H1 (cell line): ENCODE measurements at regions not wholly inside any gene's neighbourhood (a gene's known extent, or its start where the extent isn't known, plus 50 kb on each side); places are given as distances from the start of the nearest gene placed in this dataset.
A peak's percentile ranks its signal among the peaks of the same experiment; 100 is the strongest.
"Not testable (repeated sequence)": the region's sequence is repeated elsewhere in the genome, so short reads cannot be mapped to it uniquely, and the experiment has no call there.

ENCODE experiments used
- CTCF ChIA-PET: fragments of 300-600 bp; sonication (Branson Sonifier 250); formaldehyde crosslinking; loops from one replicate; lab custom pipeline; 2021; ENCODE audit not compliant: partially characterized antibody; lab: Charles Lee
- POLR2A ChIA-PET: fragments of 300-600 bp; sonication (Branson Sonifier 250); formaldehyde crosslinking; loops from one replicate; lab custom pipeline; 2021; ENCODE audit warnings: inconsistent platforms; ENCODE audit not compliant: partially characterized antibody; lab: Charles Lee
- DNase-seq, 2 experiments: peaks; one replicate each; pipeline versions ENCODE4 v3.0.0 to v3.0.0-alpha.2; 2010 to 2022; ENCODE audit warnings: low spot score in 2 of 2, low read depth in 1 of 2, mixed read lengths in 1 of 2
- FAIRE-seq: peaks from 2 replicates; lab custom pipeline; 2011; peaks lifted over from hg19 to GRCh38; lab: Jason Lieb, UNC
- H2AFZ ChIP-seq: 2 replicates; pipeline ENCODE4 v1.8.1; 2012; ENCODE audit warnings: low read length, inconsistent platforms
- H2AK5ac ChIP-seq: 2 replicates; pipeline ENCODE4 v1.6.1; 2013; ENCODE audit warnings: low read depth, low read length
- H2BK120ac ChIP-seq: replicated peaks from 2 replicates; pipeline ENCODE3; 2013; ENCODE audit warnings: low read depth, low read length, inconsistent platforms
- H2BK12ac ChIP-seq: 2 replicates; pipeline ENCODE4 v1.6.1; 2013; ENCODE audit warnings: low read depth, low read length
- H2BK15ac ChIP-seq: 2 replicates; pipeline ENCODE4 v1.6.1; 2013; ENCODE audit warnings: low read length
- H2BK20ac ChIP-seq: 2 replicates; pipeline ENCODE4 v1.6.1; 2013; ENCODE audit warnings: low read length
- H2BK5ac ChIP-seq: 2 replicates; pipeline ENCODE4 v1.6.1; 2013; ENCODE audit warnings: low read depth, low read length
- H3K14ac ChIP-seq: 2 replicates; pipeline ENCODE4 v1.6.1; 2013; ENCODE audit warnings: inconsistent platforms; ENCODE audit not compliant: insufficient read length
- H3K18ac ChIP-seq: 2 replicates; pipeline ENCODE4 v1.6.1; 2013; ENCODE audit warnings: low read length; ENCODE audit errors: extremely low read depth
- H3K23ac ChIP-seq: 2 replicates; pipeline ENCODE4 v1.6.1; 2013; ENCODE audit warnings: inconsistent platforms; ENCODE audit not compliant: insufficient read length
- H3K23me2 ChIP-seq: 2 replicates; pipeline ENCODE4 v1.6.1; 2013; ENCODE audit warnings: low read depth, low read length
- H3K27ac ChIP-seq: 2 replicates; pipeline ENCODE4 v1.6.1; 2011; ENCODE audit warnings: low read depth, low read length, inconsistent platforms
- H3K27me3 ChIP-seq, 4 experiments: replicated peaks in 1 of 4; 1 replicate in 1 of 4; 2 replicates in 3 of 4; pipeline versions ENCODE4 v1.6.1 to v1.8.1; 2011 to 2013; ENCODE audit warnings: low read length in 3 of 4, mild to moderate bottlenecking in 3 of 4, inconsistent platforms in 2 of 4, mixed read lengths in 2 of 4, moderate library complexity in 1 of 4; ENCODE audit not compliant: control insufficient read depth in 3 of 4, insufficient read depth in 3 of 4; ENCODE audit errors: extremely low read depth in 1 of 4
- H3K36me3 ChIP-seq, 4 experiments: 2 replicates each; pipeline versions ENCODE4 v1.6.1 to v1.8.1; 2011 to 2013; ENCODE audit warnings: mild to moderate bottlenecking in 4 of 4, low read length in 3 of 4, moderate library complexity in 2 of 4, control low read depth in 1 of 4, inconsistent platforms in 1 of 4; ENCODE audit not compliant: insufficient read depth in 4 of 4, control insufficient read depth in 2 of 4
- H3K4ac ChIP-seq: replicated peaks from 2 replicates; pipeline ENCODE3; 2013; ENCODE audit warnings: low read length, low read depth, mixed read lengths, inconsistent platforms; ENCODE audit not compliant: insufficient read length
- H3K4me1 ChIP-seq, 4 experiments: replicated peaks in 1 of 4; 1 replicate in 1 of 4; 2 replicates in 3 of 4; pipeline versions ENCODE4 v1.6.1 to v1.8.1; 2011 to 2013; ENCODE audit warnings: low read length in 3 of 4, inconsistent platforms in 2 of 4, mixed read lengths in 1 of 4; ENCODE audit not compliant: insufficient read depth in 4 of 4, control insufficient read depth in 3 of 4
- H3K4me2 ChIP-seq, 2 experiments: 2 replicates each; pipeline versions ENCODE4 v1.6.1 to v1.8.1; 2011 to 2013; ENCODE audit warnings: low read depth in 2 of 2, low read length in 2 of 2, control low read depth in 1 of 2, inconsistent platforms in 1 of 2, mild to moderate bottlenecking in 1 of 2; ENCODE audit not compliant: insufficient read depth in 1 of 2
- H3K4me3 ChIP-seq, 4 experiments: fragments of 200-600, 300-600 bp in 1 of 4; sonication (generic), shearing (Covaris generic), sonication (Bioruptor Twin) in 1 of 4; 2 replicates each; pipeline versions ENCODE4 v1.5.1 to v1.8.1; 2011 to 2016; ENCODE audit warnings: low read length in 4 of 4, low read depth in 3 of 4, control low read depth in 2 of 4, inconsistent platforms in 2 of 4, mild to moderate bottlenecking in 2 of 4, mixed read lengths in 1 of 4, moderate library complexity in 1 of 4; ENCODE audit not compliant: insufficient read depth in 2 of 4; ENCODE audit errors: extremely low read depth in 1 of 4
- H3K56ac ChIP-seq: replicated peaks from 2 replicates; pipeline ENCODE3; 2013; ENCODE audit warnings: low read depth, mild to moderate bottlenecking, mixed read lengths, low read length, inconsistent platforms; ENCODE audit not compliant: insufficient read length
- H3K79me1 ChIP-seq: 2 replicates; pipeline ENCODE4 v1.6.1; 2013; ENCODE audit warnings: low read depth, low read length, control low read depth
- H3K79me2 ChIP-seq, 2 experiments: 2 replicates each; pipeline versions ENCODE4 v1.6.1 to v1.8.1; 2012 to 2013; ENCODE audit warnings: low read length in 2 of 2, mild to moderate bottlenecking in 2 of 2, inconsistent platforms in 1 of 2; ENCODE audit not compliant: insufficient read depth in 2 of 2, control insufficient read depth in 1 of 2
- H3K9ac ChIP-seq, 4 experiments: replicated peaks in 1 of 4; 1 replicate in 1 of 4; 2 replicates in 3 of 4; pipeline versions ENCODE4 v1.6.1 to v1.8.1; 2011 to 2013; ENCODE audit warnings: low read depth in 3 of 4, low read length in 3 of 4, control low read depth in 2 of 4, mild to moderate bottlenecking in 2 of 4, moderate library complexity in 2 of 4, inconsistent platforms in 1 of 4; ENCODE audit errors: extremely low read depth in 1 of 4
- H3K9me3 ChIP-seq, 2 experiments: 2 replicates each; pipeline versions ENCODE4 v1.6.1 to v1.8.1; 2012 to 2013; ENCODE audit warnings: mild to moderate bottlenecking in 2 of 2, moderate library complexity in 2 of 2, control low read depth in 1 of 2, inconsistent platforms in 1 of 2, low read depth in 1 of 2, low read length in 1 of 2, mixed read lengths in 1 of 2; ENCODE audit not compliant: insufficient read depth in 2 of 2
- H4K20me1 ChIP-seq, 2 experiments: replicated peaks in 1 of 2; 2 replicates each; pipeline versions ENCODE3 to v1.8.1; 2011 to 2013; ENCODE audit warnings: inconsistent platforms in 2 of 2, low read length in 2 of 2, mild to moderate bottlenecking in 1 of 2; ENCODE audit not compliant: insufficient read depth in 2 of 2, control insufficient read depth in 1 of 2
- H4K5ac ChIP-seq: 2 replicates; pipeline ENCODE4 v1.6.1; 2013; ENCODE audit warnings: low read length, low read depth, mixed read lengths, inconsistent platforms; ENCODE audit not compliant: insufficient read length
- H4K8ac ChIP-seq: 2 replicates; pipeline ENCODE4 v1.8.0; 2013; ENCODE audit warnings: mild to moderate bottlenecking, moderate library complexity, low read length, inconsistent platforms; ENCODE audit not compliant: insufficient read depth; ENCODE audit errors: extremely low read depth
- H4K91ac ChIP-seq: replicated peaks from 2 replicates; pipeline ENCODE3; 2013; ENCODE audit warnings: low read length, mixed read lengths, inconsistent platforms; ENCODE audit not compliant: insufficient read length
- KDM1A ChIP-seq: fragments of 200-600, 300-600 bp; sonication (generic); IDR thresholded peaks from 2 replicates; pipeline ENCODE4 v1.7.1; 2016; ENCODE audit warnings: mild to moderate bottlenecking, low read length, borderline replicate concordance
- WGBS, 2 experiments: shearing (Covaris generic) in 1 of 2; methylation state at CpG; one replicate each; pipeline versions ENCODE4 v1.1.6 to v1.1.7; 2013 to 2015; ENCODE audit warnings: low lambda C conversion rate in 2 of 2, mixed read lengths in 2 of 2, inconsistent platforms in 1 of 2, low coverage in 1 of 2, missing lambda C conversion rate in 1 of 2; ENCODE audit not compliant: insufficient replicate concordance in 2 of 2, insufficient coverage in 1 of 2, insufficient read length in 1 of 2; ENCODE audit errors: extremely low coverage in 1 of 2, missing lambda C conversion rate in 1 of 2; 5-methylcytosine and 5-hydroxymethylcytosine counted together

- CTCF ChIA-PET: interaction anchor here (0.9 to 1.5 kb wide), 2 partner anchors 11 to 124 kb away, joined by 3 read pairs; no protein-coding TSS in a partner anchor
- H3K56ac ChIP-seq, H3K4me2 ChIP-seq, H2BK12ac ChIP-seq, H2BK5ac ChIP-seq, H2BK120ac ChIP-seq, H4K8ac ChIP-seq, H3K4me3 ChIP-seq, H3K23me2 ChIP-seq, H3K4me1 ChIP-seq, H3K79me2 ChIP-seq, H4K20me1 ChIP-seq, H3K14ac ChIP-seq, H3K36me3 ChIP-seq, H4K91ac ChIP-seq, H2AFZ ChIP-seq, H3K27me3 ChIP-seq, DNase-seq, H3K27ac ChIP-seq, H3K4ac ChIP-seq, H3K18ac ChIP-seq, H3K23ac ChIP-seq, H2BK15ac ChIP-seq, POLR2A ChIA-PET, H3K9me3 ChIP-seq, H3K79me1 ChIP-seq, H2BK20ac ChIP-seq, FAIRE-seq, H3K9ac ChIP-seq, H2AK5ac ChIP-seq: not testable (repeated sequence)
- peak overlapping the region; percentile 21 for H4K5ac ChIP-seq
- 49% methylated on average over 10 of the region's 11 CpGs; no CpG with 5 or more reads in 1 of the 2 experiments for WGBS, 2 experiments
- peak; percentile 72; the same call in 1 of the 2 replicates for TF ChIP-seq KDM1A
These were observed 194.2 kb upstream of the SULF2 start for GRCh38 chr20:47979361-47980095.
